ENCODE measurements at regions not wholly inside any gene's neighbourhood (a gene's known extent, or its start where the extent isn't known, plus 50 kb on each side); places are given as distances from the start of the nearest gene placed in this dataset.

- no peaks in the 10 kb centered on the region for H3K27me3 ChIP-seq (ENCODE audit: low read length)
- H4K20me1 ChIP-seq (ENCODE audit: insufficient read depth, low read depth, low read length) = no peaks in the 10 kb centered on the region
- H3K9ac ChIP-seq (ENCODE audit: low read length) = no peak overlapping the region
- no peaks in the 10 kb centered on the region for H3K36me3 ChIP-seq (ENCODE audit: insufficient read depth, low read length)
- no peak overlapping the region for H3K4me2 ChIP-seq (ENCODE audit: low read depth, low read length, poor library complexity, severe bottlenecking)
- no peak overlapping the region for H3K4me3 ChIP-seq (ENCODE audit: low read length)
- no peaks in the 10 kb centered on the region for H3K4me1 ChIP-seq (ENCODE audit: low read length)
- H3K9me3 ChIP-seq (ENCODE audit: low read length) = no peaks in the 10 kb centered on the region
- DNase-seq = no peak
- H2AFZ ChIP-seq (ENCODE audit: low read length) = no peak overlapping the region
- no peaks in the 10 kb centered on the region for H3K79me2 ChIP-seq (ENCODE audit: low read length)
- no peak overlapping the region for H3K27ac ChIP-seq (ENCODE audit: low read length)
- H3K9me2 ChIP-seq (replicated peaks; ENCODE audit: insufficient read depth, low read length) = no peaks in the 10 kb centered on the region
Observed at GRCh38 chr9:34823778-34824177, 113.8 kb upstream of the CCL21 start.

- H2AFZ ChIP-seq (ENCODE audit: low read length) = no peak overlapping the region
- H3K4me3 ChIP-seq (ENCODE audit: low read length) = no peak overlapping the region
- H3K9me3 ChIP-seq (ENCODE audit: low read length) = no peaks in the 10 kb centered on the region
- H3K4me2 ChIP-seq (ENCODE audit: low read depth, low read length, poor library complexity, severe bottlenecking) = no peak overlapping the region
- no peak overlapping the region for H3K27ac ChIP-seq (ENCODE audit: low read length)
- no peak overlapping the region for H3K9ac ChIP-seq (ENCODE audit: low read length)
- no peaks in the 10 kb centered on the region for H3K27me3 ChIP-seq (ENCODE audit: low read length)
- no peaks in the 10 kb centered on the region for H3K4me1 ChIP-seq (ENCODE audit: low read length)
- H3K9me2 ChIP-seq (replicated peaks; ENCODE audit: insufficient read depth, low read length) = no peaks in the 10 kb centered on the region
- no peaks in the 10 kb centered on the region for H4K20me1 ChIP-seq (ENCODE audit: insufficient read depth, low read depth, low read length)
- H3K36me3 ChIP-seq (ENCODE audit: insufficient read depth, low read length) = no peaks in the 10 kb centered on the region
- DNase-seq = no peak
- H3K79me2 ChIP-seq (ENCODE audit: low read length) = no peaks in the 10 kb centered on the region
Observed at GRCh38 chr9:34810187-34810524, 100.2 kb upstream of the CCL21 start.

GRCh38 chr9:34809504-34810186, 99.7 kb upstream of the CCL21 start:
- Histone ChIP-seq H3K27me3 (ENCODE audit: low read length) (no peaks in the 10 kb centered on the region), H3K9ac (ENCODE audit: low read length) (no peak overlapping the region), H2AFZ (ENCODE audit: low read length) (no peak overlapping the region), H3K4me1 (ENCODE audit: low read length) (no peaks in the 10 kb centered on the region), H3K9me3 (ENCODE audit: low read length) (no peaks in the 10 kb centered on the region), H3K4me3 (ENCODE audit: low read length) (no peak overlapping the region), H3K4me2 (ENCODE audit: low read depth, low read length, poor library complexity, severe bottlenecking) (no peak overlapping the region), H3K79me2 (ENCODE audit: low read length) (no peaks in the 10 kb centered on the region), H3K36me3 (ENCODE audit: insufficient read depth, low read length) (no peaks in the 10 kb centered on the region), H3K9me2 (replicated peaks; ENCODE audit: insufficient read depth, low read length) (no peaks in the 10 kb centered on the region), H4K20me1 (ENCODE audit: insufficient read depth, low read depth, low read length) (no peaks in the 10 kb centered on the region), H3K27ac (ENCODE audit: low read length) (no peak overlapping the region)
- no peak for DNase-seq

- Histone ChIP-seq H3K9me2 (replicated peaks; ENCODE audit: insufficient read depth, low read length) (no peaks in the 10 kb centered on the region), H3K9ac (ENCODE audit: low read length) (no peak overlapping the region), H3K27ac (ENCODE audit: low read length) (no peak overlapping the region), H4K20me1 (ENCODE audit: insufficient read depth, low read depth, low read length) (no peaks in the 10 kb centered on the region), H3K79me2 (ENCODE audit: low read length) (no peaks in the 10 kb centered on the region), H3K4me3 (ENCODE audit: low read length) (no peak overlapping the region), H2AFZ (ENCODE audit: low read length) (no peak overlapping the region), H3K36me3 (ENCODE audit: insufficient read depth, low read length) (no peaks in the 10 kb centered on the region), H3K27me3 (ENCODE audit: low read length) (no peaks in the 10 kb centered on the region), H3K4me1 (ENCODE audit: low read length) (no peaks in the 10 kb centered on the region), H3K4me2 (ENCODE audit: low read depth, low read length, poor library complexity, severe bottlenecking) (no peak overlapping the region), H3K9me3 (ENCODE audit: low read length) (no peaks in the 10 kb centered on the region)
- no peak for DNase-seq
Observed at GRCh38 chr9:34802916-34803315, 93.0 kb upstream of the CCL21 start.

GRCh38 chr9:34797367-34797766, 87.4 kb upstream of the CCL21 start:
- Histone ChIP-seq H2AFZ (ENCODE audit: low read length) (no peak overlapping the region), H3K27me3 (ENCODE audit: low read length) (no peaks in the 10 kb centered on the region), H3K9ac (ENCODE audit: low read length) (no peak overlapping the region), H4K20me1 (ENCODE audit: insufficient read depth, low read depth, low read length) (no peaks in the 10 kb centered on the region), H3K4me2 (ENCODE audit: low read depth, low read length, poor library complexity, severe bottlenecking) (no peak overlapping the region), H3K9me3 (ENCODE audit: low read length) (no peaks in the 10 kb centered on the region), H3K4me3 (ENCODE audit: low read length) (no peak overlapping the region), H3K9me2 (replicated peaks; ENCODE audit: insufficient read depth, low read length) (no peaks in the 10 kb centered on the region), H3K4me1 (ENCODE audit: low read length) (no peaks in the 10 kb centered on the region), H3K27ac (ENCODE audit: low read length) (no peak overlapping the region), H3K36me3 (ENCODE audit: insufficient read depth, low read length) (no peaks in the 10 kb centered on the region), H3K79me2 (ENCODE audit: low read length) (no peaks in the 10 kb centered on the region)
- DNase-seq = no peak

- Histone ChIP-seq H3K4me3 (ENCODE audit: low read length) (no peak overlapping the region), H3K36me3 (ENCODE audit: insufficient read depth, low read length) (no peaks in the 10 kb centered on the region), H3K4me2 (ENCODE audit: low read depth, low read length, poor library complexity, severe bottlenecking) (no peak overlapping the region), H3K9me3 (ENCODE audit: low read length) (no peaks in the 10 kb centered on the region), H3K9me2 (replicated peaks; ENCODE audit: insufficient read depth, low read length) (no peaks in the 10 kb centered on the region), H4K20me1 (ENCODE audit: insufficient read depth, low read depth, low read length) (no peaks in the 10 kb centered on the region), H3K9ac (ENCODE audit: low read length) (no peak overlapping the region), H2AFZ (ENCODE audit: low read length) (no peak overlapping the region), H3K27me3 (ENCODE audit: low read length) (no peaks in the 10 kb centered on the region), H3K4me1 (ENCODE audit: low read length) (no peaks in the 10 kb centered on the region), H3K27ac (ENCODE audit: low read length) (no peak overlapping the region), H3K79me2 (ENCODE audit: low read length) (no peaks in the 10 kb centered on the region)
- DNase-seq = no peak
Observed at GRCh38 chr9:34796924-34797323, 87.0 kb upstream of the CCL21 start.

- Histone ChIP-seq H2AFZ (ENCODE audit: low read length) (no peak overlapping the region), H3K27ac (ENCODE audit: low read length) (no peak overlapping the region), H3K9ac (ENCODE audit: low read length) (no peak overlapping the region), H3K4me3 (ENCODE audit: low read length) (no peak overlapping the region), H3K4me2 (ENCODE audit: low read depth, low read length, poor library complexity, severe bottlenecking) (no peak overlapping the region), H3K79me2 (ENCODE audit: low read length) (no peaks in the 10 kb centered on the region), H3K4me1 (ENCODE audit: low read length) (no peaks in the 10 kb centered on the region), H4K20me1 (ENCODE audit: insufficient read depth, low read depth, low read length) (no peaks in the 10 kb centered on the region), H3K9me3 (ENCODE audit: low read length) (no peaks in the 10 kb centered on the region), H3K9me2 (replicated peaks; ENCODE audit: insufficient read depth, low read length) (no peaks in the 10 kb centered on the region), H3K36me3 (ENCODE audit: insufficient read depth, low read length) (no peaks in the 10 kb centered on the region), H3K27me3 (ENCODE audit: low read length) (no peaks in the 10 kb centered on the region)
- DNase-seq = peak; percentile 48
Observed at GRCh38 chr9:34793428-34793827, 83.5 kb upstream of the CCL21 start.

- no peaks in the 10 kb centered on the region for H3K9me2 ChIP-seq (replicated peaks; ENCODE audit: insufficient read depth, low read length)
- H3K27me3 ChIP-seq (ENCODE audit: low read length) = no peaks in the 10 kb centered on the region
- no peaks in the 10 kb centered on the region for H3K36me3 ChIP-seq (ENCODE audit: insufficient read depth, low read length)
- H3K4me2 ChIP-seq (ENCODE audit: low read depth, low read length, poor library complexity, severe bottlenecking) = no peak overlapping the region
- DNase-seq = no peak
- no peaks in the 10 kb centered on the region for H3K9me3 ChIP-seq (ENCODE audit: low read length)
- H3K4me3 ChIP-seq (ENCODE audit: low read length) = no peak overlapping the region
- no peak overlapping the region for H3K27ac ChIP-seq (ENCODE audit: low read length)
- no peaks in the 10 kb centered on the region for H4K20me1 ChIP-seq (ENCODE audit: insufficient read depth, low read depth, low read length)
- no peaks in the 10 kb centered on the region for H3K79me2 ChIP-seq (ENCODE audit: low read length)
- no peak overlapping the region for H2AFZ ChIP-seq (ENCODE audit: low read length)
- H3K9ac ChIP-seq (ENCODE audit: low read length) = no peak overlapping the region
- H3K4me1 ChIP-seq (ENCODE audit: low read length) = peaks cover 3% of the 10 kb centered on the region; the same call in 1 of the 2 replicates
Observed at GRCh38 chr9:34783951-34784487, 74.1 kb upstream of the CCL21 start.

Data from Karpas-422 (cell line).